PC-9 (cell line): ENCODE measurements at regions not wholly inside any gene's neighbourhood (a gene's known extent, or its start where the extent isn't known, plus 50 kb on each side); places are given as distances from the start of the nearest gene placed in this dataset.

ENCODE experiments used
- BruUV-seq: library from RNA; stranded (reverse); fragments of 400-500 nt; replicated peaks from 2 replicates; lab custom pipeline; 2021; lab: Mats Ljungman, UMichigan
- CTCF ChIA-PET: fragments of 300-600 bp; sonication (Branson Sonifier 250); formaldehyde crosslinking; loops from one replicate; lab custom pipeline; 2022; ENCODE audit warnings: antibody characterized with exemption; lab: Charles Lee
- POLR2A ChIA-PET: fragments of 300-600 bp; sonication (Branson Sonifier 250); formaldehyde crosslinking; loops from one replicate; lab custom pipeline; 2022; ENCODE audit warnings: antibody characterized with exemption; ENCODE audit not compliant: unreplicated experiment; lab: Charles Lee
- DNase-seq, 2 experiments: peaks; one replicate each; pipeline versions ENCODE4 v3.0.0 to v3.0.0-alpha.2; 2015 to 2022; ENCODE audit warnings: mixed read lengths in 1 of 2
- H2AFZ ChIP-seq: fragments of 200-600 bp; sonication (generic); 2 replicates; pipeline ENCODE4 v1.8.1; 2017; ENCODE audit warnings: antibody characterized with exemption
- H3F3A ChIP-seq: fragments of 200-600 bp; sonication (generic); 2 replicates; pipeline ENCODE4 v1.8.1; 2017; ENCODE audit warnings: antibody characterized with exemption, mild to moderate bottlenecking, low read depth; ENCODE audit not compliant: insufficient read depth
- H3K27ac ChIP-seq: fragments of 200-600 bp; sonication (generic); 2 replicates; pipeline ENCODE4 v1.6.1; 2016; ENCODE audit warnings: mixed run types
- H3K27me3 ChIP-seq: fragments of 200-600 bp; sonication (generic); 2 replicates; pipeline ENCODE4 v1.6.1; 2016; ENCODE audit warnings: low read depth, mixed run types; ENCODE audit not compliant: insufficient read depth
- H3K36me3 ChIP-seq: fragments of 200-600 bp; sonication (generic); 2 replicates; pipeline ENCODE4 v1.6.1; 2016; ENCODE audit warnings: low read depth, mixed run types
- H3K4me1 ChIP-seq: fragments of 200-600 bp; sonication (generic); replicated peaks from 2 replicates; pipeline ENCODE4 v1.6.1; 2016; ENCODE audit warnings: mixed run types; ENCODE audit not compliant: insufficient read depth
- H3K4me2 ChIP-seq: fragments of 200-600 bp; sonication (generic); 2 replicates; pipeline ENCODE4 v1.6.1; 2017; ENCODE audit warnings: mixed run types
- H3K4me3 ChIP-seq: fragments of 200-600 bp; sonication (generic); 2 replicates; pipeline ENCODE4 v1.6.1; 2016; ENCODE audit warnings: mixed run types
- H3K79me2 ChIP-seq: fragments of 200-600 bp; sonication (generic); 2 replicates; pipeline ENCODE4 v1.6.1; 2017; ENCODE audit warnings: low read depth, mixed run types
- H3K9me2 ChIP-seq: fragments of 200-600 bp; sonication (generic); 2 replicates; pipeline ENCODE4 v1.8.1; 2017; ENCODE audit warnings: mild to moderate bottlenecking; ENCODE audit not compliant: insufficient read depth
- H3K9me3 ChIP-seq: fragments of 200-600 bp; sonication (generic); 2 replicates; pipeline ENCODE4 v1.8.1; 2016; ENCODE audit warnings: low read depth; ENCODE audit not compliant: insufficient read depth
- H4K20me1 ChIP-seq: fragments of 200-600 bp; sonication (generic); 2 replicates; pipeline ENCODE4 v1.8.1; 2017; ENCODE audit not compliant: insufficient read depth
- CTCF ChIP-seq: fragments of 200-600 bp; sonication (generic); conservative IDR thresholded peaks from 2 replicates; pipeline ENCODE4 v1.6.1; 2017; ENCODE audit warnings: mixed run types, antibody characterized with exemption, mild to moderate bottlenecking, moderate library complexity
- EZH2 ChIP-seq: fragments of 200-600 bp; sonication (generic); IDR thresholded peaks from 2 replicates; pipeline ENCODE4 v1.8.0; 2017; ENCODE audit warnings: antibody characterized with exemption, low read depth
- intact Hi-C: fragments of 100-400 bp; cut with micrococcal nuclease; formaldehyde crosslinking; loops from one replicate; pipeline ENCODE4 v1.10.0; 2022; ENCODE audit not compliant: unreplicated experiment

GRCh38 chr14:30373053-30373452 is 185.9 kb upstream of the G2E3 start:
- H2AFZ ChIP-seq, result no peak overlapping the region
- no peaks in the 10 kb centered on the region for H3K9me3 ChIP-seq
- CTCF ChIA-PET, result no interaction called here

GRCh38 chr14:30373526-30373925 is 185.4 kb upstream of the G2E3 start:
- Histone ChIP-seq H3K4me3 (no peak overlapping the region), H3F3A (no peaks in the 10 kb centered on the region), H3K79me2 (no peaks in the 10 kb centered on the region), H3K27me3 (no peaks in the 10 kb centered on the region), H2AFZ (no peak overlapping the region), H3K4me1 (no peaks in the 10 kb centered on the region), H3K9me2 (no peaks in the 10 kb centered on the region), H3K27ac (no peak overlapping the region), H4K20me1 (no peaks in the 10 kb centered on the region), H3K4me2 (no peak overlapping the region), H3K9me3 (no peaks in the 10 kb centered on the region), H3K36me3 (no peaks in the 10 kb centered on the region)
- TF ChIP-seq EZH2, result no peak
- TF ChIP-seq CTCF, result no peak
- ChIA-PET POLR2A (no interaction called here), CTCF (interaction anchor here (0.5 kb wide), 1 partner anchor 129 kb away, joined by 6 read pairs; no protein-coding TSS in a partner anchor)
- BruUV-seq, result no TSS peak
- intact Hi-C loops, result no loop called here
- DNase-seq, result no peak

More at GRCh38 chr14:30373053-30373452, 185.9 kb upstream of the G2E3 start:
- intact Hi-C loops, result no loop called here
- POLR2A ChIA-PET, result no interaction called here
- Histone ChIP-seq H3K4me2 (no peak overlapping the region), H3K27me3 (no peaks in the 10 kb centered on the region), H3K27ac (no peak overlapping the region), H3K4me1 (no peaks in the 10 kb centered on the region), H3K79me2 (no peaks in the 10 kb centered on the region), H3F3A (no peaks in the 10 kb centered on the region), H4K20me1 (no peaks in the 10 kb centered on the region), H3K4me3 (no peak overlapping the region), H3K9me2 (no peaks in the 10 kb centered on the region), H3K36me3 (no peaks in the 10 kb centered on the region)
- no peak for TF ChIP-seq CTCF
- no peak for TF ChIP-seq EZH2
- DNase-seq, result no peak
- no TSS peak for BruUV-seq

DNA sequence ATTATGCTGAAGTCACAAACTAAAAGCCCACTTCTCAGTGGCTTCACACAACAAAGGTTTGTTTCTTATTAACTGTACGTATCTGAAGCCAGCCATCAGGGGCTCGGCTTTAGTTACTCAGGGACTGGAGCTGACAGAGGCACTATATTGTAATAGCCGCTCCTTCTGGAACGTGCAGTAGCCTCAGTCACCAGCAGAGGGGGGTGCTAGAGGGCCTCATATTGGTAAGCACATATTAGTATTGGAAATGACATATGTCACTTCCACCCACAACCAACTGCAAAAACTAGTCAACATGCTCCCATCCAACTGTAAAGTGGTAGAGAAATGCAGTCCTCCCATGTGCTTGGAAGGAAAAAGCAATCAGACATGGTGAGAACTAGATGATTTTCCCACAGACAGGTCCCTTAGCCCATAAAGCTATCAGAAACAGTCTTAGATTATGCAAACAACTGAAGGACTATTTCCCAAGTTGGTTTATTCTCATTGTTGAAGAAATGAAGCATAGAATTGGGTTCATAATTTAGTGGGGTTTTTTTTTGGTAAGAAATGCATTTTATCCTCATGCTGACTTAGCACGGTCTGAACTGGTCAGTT is 183.6 kb upstream of the G2E3 start:
- H3K9me2 ChIP-seq, result no peaks in the 10 kb centered on the region
- H3K36me3 ChIP-seq, result no peaks in the 10 kb centered on the region
- H3F3A ChIP-seq, result no peaks in the 10 kb centered on the region
- H3K4me2 ChIP-seq, result no peak overlapping the region
- ChIA-PET POLR2A (no interaction called here), CTCF (no interaction called here)
- DNase-seq, result peak in 1 of 2 experiments; percentile 5
- H3K4me3 ChIP-seq, result no peak overlapping the region
- no peaks in the 10 kb centered on the region for H3K4me1 ChIP-seq
- no peaks in the 10 kb centered on the region for H3K9me3 ChIP-seq
- no peak overlapping the region for H3K27ac ChIP-seq
- H4K20me1 ChIP-seq, result no peaks in the 10 kb centered on the region
- intact Hi-C loops, result no loop called here
- no TSS peak for BruUV-seq
- TF ChIP-seq EZH2 (no peak), CTCF (peak; percentile 69)
- no peaks in the 10 kb centered on the region for H3K79me2 ChIP-seq
- H2AFZ ChIP-seq, result no peak overlapping the region
- no peaks in the 10 kb centered on the region for H3K27me3 ChIP-seq
